H1 (cell line): ENCODE measurements at regions not wholly inside any gene's neighbourhood (a gene's known extent, or its start where the extent isn't known, plus 50 kb on each side); places are given as distances from the start of the nearest gene placed in this dataset.

Experiments used
- ASH2L ChIP-seq: fragments of 200-600, 300-600 bp; sonication (generic); IDR thresholded peaks from one replicate; pipeline ENCODE4 v1.7.1; 2017; ENCODE audit warnings: low read length
- CHD2 ChIP-seq: IDR thresholded peaks from 2 replicates; pipeline ENCODE4 v1.6.1; 2012; ENCODE audit warnings: low read length, improper control_type of control experiment
- JUN ChIP-seq: IDR thresholded peaks from 2 replicates; pipeline ENCODE4 v1.6.1; 2011; ENCODE audit warnings: low read depth, mild to moderate bottlenecking, improper control_type of control experiment, low read length
- NRF1 ChIP-seq: IDR thresholded peaks from 2 replicates; pipeline ENCODE4 v1.6.1; 2011; ENCODE audit warnings: mild to moderate bottlenecking, low read depth, low read length, improper control_type of control experiment
- POLR2A ChIP-seq, 2 experiments: IDR thresholded peaks; 1 replicate in 1 of 2; 2 replicates in 1 of 2; pipeline ENCODE4 v1.6.1; 2011; ENCODE audit warnings: low read depth in 2 of 2, low read length in 2 of 2, mild to moderate bottlenecking in 2 of 2; ENCODE audit errors: control extremely low read depth in 1 of 2
- RBBP5 ChIP-seq: IDR thresholded peaks from 2 replicates; pipeline ENCODE4 v1.7.1; 2012; ENCODE audit warnings: low read depth, mild to moderate bottlenecking, inconsistent platforms, low read length, moderate library complexity, borderline replicate concordance
- SAP30 ChIP-seq: fragments of 300-600 bp; sonication (generic); IDR thresholded peaks from 2 replicates; pipeline ENCODE4 v1.7.1; 2012; ENCODE audit warnings: low read length, moderate library complexity, mild to moderate bottlenecking, inconsistent platforms; ENCODE audit not compliant: insufficient read depth, insufficient replicate concordance
- TAF7 ChIP-seq: optimal IDR thresholded peaks from 2 replicates; pipeline ENCODE3; 2011; ENCODE audit warnings: low read depth, mild to moderate bottlenecking, inconsistent platforms, low read length, moderate library complexity, borderline replicate concordance
- TCF12 ChIP-seq: IDR thresholded peaks from 2 replicates; pipeline ENCODE4 v1.6.1; 2011; ENCODE audit warnings: low read depth, mild to moderate bottlenecking, low read length
- TEAD4 ChIP-seq: IDR thresholded peaks from 2 replicates; pipeline ENCODE4 v1.6.1; 2012; ENCODE audit warnings: low read depth, low read length, inconsistent platforms, mixed read lengths
- TF ChIP-seq, protein P1 (sequence below), 3 experiments: IDR thresholded peaks; 1 replicate in 2 of 3; 2 replicates in 1 of 3; pipeline versions ENCODE4 v1.5.1 to v1.6.1; 2011; ENCODE audit warnings: low read length in 3 of 3, mild to moderate bottlenecking in 3 of 3, inconsistent platforms in 2 of 3, low read depth in 1 of 3, moderate library complexity in 1 of 3; ENCODE audit not compliant: insufficient read depth in 1 of 3; ENCODE audit errors: control extremely low read depth in 1 of 3

DNA sequence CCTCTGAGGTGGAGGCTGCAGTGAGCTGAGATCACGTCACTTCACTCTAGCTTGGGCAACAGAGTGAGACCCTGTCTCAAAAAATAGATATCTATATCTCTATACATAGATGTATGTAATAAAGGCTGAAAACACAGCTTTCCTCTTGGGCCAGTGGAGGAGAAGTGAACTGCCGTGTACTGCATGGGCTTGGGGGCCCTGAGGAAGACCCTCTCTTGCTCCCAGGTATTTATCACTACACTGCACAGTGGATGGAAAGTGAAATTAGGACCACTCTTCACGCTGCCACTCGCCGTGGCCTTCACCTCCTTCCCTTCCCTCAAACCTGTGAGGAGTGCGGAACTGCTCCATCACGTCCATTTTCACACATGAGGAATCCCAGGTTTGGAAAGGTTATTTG, 68.8 kb upstream of the SIAH1 start:
- no peak for TF ChIP-seq TCF12
- TF ChIP-seq, protein P1, sequence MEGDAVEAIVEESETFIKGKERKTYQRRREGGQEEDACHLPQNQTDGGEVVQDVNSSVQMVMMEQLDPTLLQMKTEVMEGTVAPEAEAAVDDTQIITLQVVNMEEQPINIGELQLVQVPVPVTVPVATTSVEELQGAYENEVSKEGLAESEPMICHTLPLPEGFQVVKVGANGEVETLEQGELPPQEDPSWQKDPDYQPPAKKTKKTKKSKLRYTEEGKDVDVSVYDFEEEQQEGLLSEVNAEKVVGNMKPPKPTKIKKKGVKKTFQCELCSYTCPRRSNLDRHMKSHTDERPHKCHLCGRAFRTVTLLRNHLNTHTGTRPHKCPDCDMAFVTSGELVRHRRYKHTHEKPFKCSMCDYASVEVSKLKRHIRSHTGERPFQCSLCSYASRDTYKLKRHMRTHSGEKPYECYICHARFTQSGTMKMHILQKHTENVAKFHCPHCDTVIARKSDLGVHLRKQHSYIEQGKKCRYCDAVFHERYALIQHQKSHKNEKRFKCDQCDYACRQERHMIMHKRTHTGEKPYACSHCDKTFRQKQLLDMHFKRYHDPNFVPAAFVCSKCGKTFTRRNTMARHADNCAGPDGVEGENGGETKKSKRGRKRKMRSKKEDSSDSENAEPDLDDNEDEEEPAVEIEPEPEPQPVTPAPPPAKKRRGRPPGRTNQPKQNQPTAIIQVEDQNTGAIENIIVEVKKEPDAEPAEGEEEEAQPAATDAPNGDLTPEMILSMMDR (IDR thresholded peaks at IDR 0.05; ENCODE audit: control extremely low read depth in 1 of 3, insufficient read depth in 1 of 3, low read depth in 1 of 3, low read length in 3 of 3) = no peak
- TF ChIP-seq SAP30 = no peak
- TF ChIP-seq ASH2L = no peak
- TF ChIP-seq CHD2 = no peak
- no peak for TF ChIP-seq NRF1
- no peak for TF ChIP-seq TAF7
- TF ChIP-seq JUN = no peak
- no peak for TF ChIP-seq RBBP5
- TF ChIP-seq TEAD4 = no peak
- no peak for TF ChIP-seq POLR2A (IDR thresholded peaks at IDR 0.05; ENCODE audit: control extremely low read depth in 1 of 2, low read depth in 2 of 2, low read length in 2 of 2)
